Cardiac septum (tissue), 1 donor: ENCODE measurements at regions not wholly inside any gene's neighbourhood (a gene's known extent, or its start where the extent isn't known, plus 50 kb on each side); places are given as distances from the start of the nearest gene placed in this dataset.

Experiments
- DNase-seq: peaks from one replicate; pipeline ENCODE4 v3.0.0-alpha.2; 2020; ENCODE audit warnings: low spot score
- intact Hi-C: fragments of 100-400 bp; cut with DNase I; formaldehyde crosslinking; loops from one replicate; pipeline ENCODE4 v1.14.0; 2022
- donor health status: DM: no; HTN: no; CAD: no.

DNA sequence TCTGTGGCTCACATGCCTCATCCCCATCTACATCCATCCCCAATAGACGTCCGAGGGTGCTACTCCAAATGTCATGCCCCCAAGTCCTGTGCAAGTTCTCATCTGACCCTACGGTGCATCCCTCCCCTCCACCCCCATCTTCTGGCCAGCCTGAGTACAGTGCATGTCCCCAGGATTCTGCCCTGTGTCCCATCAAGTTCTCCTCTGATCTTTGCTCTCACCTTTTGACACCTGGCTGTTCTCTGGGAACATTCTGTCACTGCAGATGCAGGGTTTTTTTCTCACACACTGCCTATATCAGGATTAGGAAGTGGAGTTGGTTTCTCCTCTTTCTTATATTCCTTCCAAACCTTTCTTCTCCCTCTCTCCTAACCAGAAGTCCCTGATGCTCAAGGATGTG, 377.2 kb downstream of the GADD45G start:
- no peak for DNase-seq
- intact Hi-C loops: no loop called here

DNA sequence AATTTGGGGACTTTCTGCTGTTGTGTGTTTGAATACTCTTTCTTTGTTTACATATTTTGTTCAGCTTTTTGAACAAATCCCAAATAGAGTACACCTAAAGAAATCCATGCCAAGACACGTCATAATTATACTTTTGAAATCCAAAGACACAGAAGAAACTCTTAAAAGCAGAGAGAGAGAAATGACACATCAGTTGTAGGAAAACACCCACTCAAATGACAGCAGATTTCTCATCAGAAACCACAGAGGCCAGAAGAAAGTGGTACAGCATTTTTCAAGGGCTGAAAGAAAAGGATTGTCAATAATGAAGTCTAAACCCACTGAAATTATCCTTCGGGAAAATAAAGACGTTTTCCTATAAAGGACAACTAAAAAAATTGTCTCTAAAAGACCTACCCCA, 378.6 kb downstream of the GADD45G start:
- intact Hi-C loops: no loop called here
- DNase-seq: no peak

DNA sequence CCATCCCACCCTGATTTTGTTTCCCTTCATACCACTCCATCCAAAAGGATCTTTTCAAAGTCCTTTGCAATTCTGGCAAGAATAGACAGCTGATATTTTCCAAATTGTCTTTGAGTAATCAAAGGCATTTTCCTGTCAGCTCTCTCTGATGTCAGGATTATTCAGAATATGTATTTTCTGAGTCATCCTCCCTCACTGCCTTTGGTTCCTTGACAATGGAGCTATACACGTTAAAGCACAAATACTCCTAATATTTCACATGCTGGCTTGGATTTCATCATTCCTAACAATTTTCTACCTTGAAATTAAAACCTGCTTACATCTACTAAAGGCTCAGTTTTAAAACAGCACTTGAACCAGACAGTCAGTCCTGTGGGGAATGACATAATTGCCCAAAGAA, 379.4 kb downstream of the GADD45G start:
- DNase-seq: no peak
- intact Hi-C loops: no loop called here

DNA sequence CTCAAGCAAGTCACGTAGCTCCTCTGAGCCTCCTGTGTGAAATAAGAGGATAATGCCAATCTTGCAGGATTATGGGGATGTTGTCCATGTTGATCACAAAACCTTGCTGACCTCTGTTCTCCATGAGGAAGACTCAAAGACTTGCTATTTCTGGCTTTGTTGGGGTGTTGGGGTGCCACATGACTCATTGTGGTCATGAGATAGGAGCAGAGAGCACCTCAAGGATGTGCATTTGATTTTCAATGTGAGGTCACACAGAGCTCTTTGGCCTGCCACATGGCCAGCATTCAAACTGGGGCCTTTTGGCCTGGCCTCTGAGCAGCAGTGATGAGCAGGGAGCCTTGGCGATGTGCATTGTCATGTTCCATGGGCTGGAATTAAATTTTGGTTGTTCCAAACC, 380.3 kb downstream of the GADD45G start:
- intact Hi-C loops: no loop called here
- DNase-seq: no peak

DNA sequence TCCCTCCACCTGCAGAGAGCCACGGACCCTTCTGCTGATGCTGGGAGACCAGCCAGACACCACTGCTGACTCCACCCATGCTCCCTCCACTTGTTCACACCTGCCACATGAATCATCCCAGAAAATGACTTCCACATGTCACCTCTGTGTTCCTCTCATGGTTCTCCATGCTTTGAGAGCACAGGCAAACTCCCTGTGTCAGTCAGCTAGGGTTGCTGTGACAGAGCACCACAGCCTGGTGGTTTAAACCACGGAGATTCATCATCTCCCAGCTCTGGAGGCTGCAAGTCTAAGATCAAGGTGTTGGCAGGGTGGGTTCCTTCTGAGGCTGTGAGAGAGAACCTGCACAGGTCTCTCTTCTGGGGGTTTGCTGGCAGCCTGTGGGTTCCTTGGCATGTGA, 381.4 kb downstream of the GADD45G start:
- no peak for DNase-seq
- intact Hi-C loops: no loop called here

DNA sequence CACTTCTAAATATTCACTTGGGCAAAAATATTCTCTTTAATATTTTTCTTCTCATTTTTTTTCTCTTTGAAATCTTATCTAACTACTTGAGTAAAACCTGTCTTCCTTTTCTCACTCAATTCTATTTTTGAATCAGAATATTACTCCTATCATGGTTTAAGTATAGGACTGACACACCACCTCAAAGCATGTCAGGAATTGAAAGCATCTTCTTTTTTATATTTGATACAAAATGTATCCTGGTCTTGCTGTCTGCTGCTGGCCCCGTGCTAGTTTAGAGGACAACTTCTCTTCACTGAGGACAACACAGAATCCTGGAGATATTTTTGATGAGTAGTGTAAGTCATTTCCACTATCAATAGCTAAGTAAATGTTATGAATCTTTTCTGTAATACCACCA, 383.6 kb downstream of the GADD45G start:
- intact Hi-C loops: no loop called here
- DNase-seq: no peak

DNA sequence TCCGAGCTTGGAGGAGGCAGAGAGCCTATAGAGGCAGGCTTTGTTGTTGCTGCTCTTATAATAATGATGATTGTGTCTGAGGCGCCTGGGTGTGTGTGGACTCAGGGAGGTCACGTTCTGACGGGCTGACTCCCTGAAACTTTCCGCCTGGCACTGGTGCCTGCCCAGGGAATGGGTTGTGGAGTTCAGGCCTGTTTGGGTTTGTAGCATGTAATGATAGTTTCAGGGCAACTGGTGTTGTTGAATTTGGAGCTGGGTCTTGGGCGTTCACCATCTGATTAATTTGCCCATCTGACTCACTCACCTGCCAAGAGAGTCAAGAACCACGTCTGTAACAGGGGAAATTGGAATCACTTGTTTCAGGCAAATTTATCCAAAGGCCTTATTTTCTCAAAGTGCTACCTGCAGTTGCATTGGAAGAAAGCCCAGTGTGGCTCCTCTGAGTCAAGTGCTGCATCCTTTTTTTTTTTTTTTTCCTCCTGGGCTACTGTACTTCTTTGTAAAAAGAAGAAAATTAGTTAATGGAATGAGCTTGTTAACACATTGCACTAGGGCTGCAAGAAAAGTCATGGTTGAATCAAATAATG, 386.5 kb downstream of the GADD45G start:
- intact Hi-C loops: no loop called here
- DNase-seq: no peak

DNA sequence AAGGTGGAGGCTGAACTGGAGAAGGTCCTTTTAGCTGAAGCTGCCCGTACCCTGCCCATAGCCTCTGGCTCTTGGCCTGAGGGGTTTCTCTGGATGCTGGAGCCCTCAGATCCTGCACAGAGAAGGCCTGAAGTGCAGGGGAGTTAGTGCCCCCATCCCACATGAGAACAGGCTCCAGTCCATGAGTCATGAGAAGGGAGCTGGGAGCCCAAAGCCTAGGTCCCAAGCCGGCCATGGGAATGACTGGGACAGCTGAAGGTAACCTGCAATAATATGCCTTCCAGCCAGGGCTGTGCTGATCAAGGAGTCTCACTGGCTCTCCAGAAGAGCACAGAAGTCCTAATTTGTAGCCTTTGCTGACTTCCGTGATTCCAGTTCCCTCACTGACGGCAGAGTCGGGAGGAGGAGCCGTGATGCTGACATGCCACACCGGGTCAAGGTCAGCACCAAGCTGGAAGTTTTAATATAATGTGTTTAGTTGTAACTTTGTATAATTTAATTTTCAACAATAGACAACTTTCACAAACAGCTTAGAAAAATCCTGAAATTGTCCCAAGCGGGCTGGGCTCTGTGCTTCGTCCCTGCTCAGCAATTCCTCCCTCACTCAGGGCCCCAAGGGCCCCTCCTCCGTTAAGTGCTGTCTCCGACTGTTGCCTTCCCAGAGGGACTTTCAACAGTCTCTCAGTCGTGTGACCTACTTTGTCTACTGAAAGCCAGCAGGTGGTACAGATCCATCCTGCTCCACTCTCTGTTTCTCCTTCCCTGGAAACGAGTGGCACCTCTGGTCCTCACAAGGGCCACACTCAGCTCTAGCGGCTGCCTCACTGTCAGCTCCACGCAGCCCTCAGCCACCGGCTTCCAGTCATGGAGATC, 387.8 kb downstream of the GADD45G start:
- intact Hi-C loops: no loop called here
- no peak for DNase-seq

DNA sequence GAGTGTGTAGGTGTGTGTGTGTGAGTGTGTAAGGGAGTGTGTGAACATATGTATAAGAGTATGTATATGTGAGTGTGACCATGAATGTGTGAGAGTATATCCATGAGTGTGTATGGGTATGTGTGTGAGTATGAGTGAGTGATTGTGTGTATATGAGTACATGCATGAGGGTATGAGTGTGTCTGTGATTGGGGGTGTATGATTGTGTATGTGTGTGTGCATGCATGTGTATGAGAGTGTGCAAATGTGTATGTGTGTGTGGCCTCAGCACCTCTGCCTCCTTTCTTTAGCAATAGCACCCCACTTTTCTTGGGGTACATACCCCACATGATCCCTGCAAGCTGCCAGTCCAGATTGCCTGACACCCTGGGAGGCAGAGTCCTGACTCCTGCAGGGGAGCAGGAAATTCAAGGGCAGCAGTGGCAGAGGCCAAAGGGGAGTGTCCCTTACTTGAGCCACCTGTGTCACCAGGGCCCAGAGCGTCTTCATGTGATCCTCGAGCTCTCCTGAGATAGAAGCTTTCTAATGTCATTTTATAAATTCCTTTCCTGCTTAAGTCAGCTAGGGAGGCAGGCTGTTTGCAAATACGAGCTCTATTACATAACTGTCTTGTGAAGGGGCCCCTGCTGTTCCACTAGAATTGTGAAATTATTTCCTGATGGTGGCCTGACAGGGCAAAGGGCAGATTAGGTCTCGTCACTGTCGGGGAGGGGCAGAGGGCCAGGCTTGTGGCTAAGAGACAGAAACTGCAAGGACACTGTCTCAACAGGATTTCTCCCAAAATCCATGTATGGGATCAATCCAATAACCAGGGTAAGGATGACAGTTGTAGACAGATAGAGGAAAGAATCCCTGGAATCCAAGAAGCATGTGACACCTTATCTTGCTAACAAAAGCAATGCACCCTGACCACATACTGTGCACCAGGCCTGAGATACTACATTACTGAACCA, 389.1 kb downstream of the GADD45G start:
- intact Hi-C loops: no loop called here
- no peak for DNase-seq

DNA sequence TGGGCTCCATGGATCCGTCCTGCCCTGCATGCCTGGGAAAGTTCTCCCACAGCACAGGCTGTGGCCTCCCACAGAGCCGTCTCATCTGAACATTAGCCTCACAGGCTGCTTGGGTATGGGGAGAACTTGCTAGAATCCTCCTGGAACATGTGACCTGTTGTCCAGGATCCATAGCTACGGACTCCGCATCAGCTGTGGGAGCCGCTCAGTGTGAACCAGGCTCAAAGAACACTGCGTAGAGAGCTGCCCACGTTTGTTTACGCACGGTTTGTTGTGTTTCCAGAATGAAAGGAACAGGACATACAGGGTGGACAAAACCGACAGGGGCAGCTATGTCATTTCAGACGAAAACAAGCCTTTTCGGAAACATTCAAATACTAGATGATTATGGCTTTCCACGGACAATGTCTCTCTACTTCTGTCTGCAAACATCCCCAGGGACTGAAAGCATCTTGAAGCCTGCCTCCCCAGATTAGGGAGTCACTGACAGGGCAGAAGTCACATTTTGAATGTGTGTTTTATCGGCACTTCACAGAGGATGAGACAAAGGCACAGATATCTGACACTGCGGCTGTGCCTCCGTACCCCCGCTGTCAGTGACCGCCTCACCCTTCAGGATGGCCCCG, 390.3 kb downstream of the GADD45G start:
- intact Hi-C loops: loop anchor here (5.0 kb wide), 1 partner anchor 107 kb away; no protein-coding TSS in a partner anchor
- no peak for DNase-seq

DNA sequence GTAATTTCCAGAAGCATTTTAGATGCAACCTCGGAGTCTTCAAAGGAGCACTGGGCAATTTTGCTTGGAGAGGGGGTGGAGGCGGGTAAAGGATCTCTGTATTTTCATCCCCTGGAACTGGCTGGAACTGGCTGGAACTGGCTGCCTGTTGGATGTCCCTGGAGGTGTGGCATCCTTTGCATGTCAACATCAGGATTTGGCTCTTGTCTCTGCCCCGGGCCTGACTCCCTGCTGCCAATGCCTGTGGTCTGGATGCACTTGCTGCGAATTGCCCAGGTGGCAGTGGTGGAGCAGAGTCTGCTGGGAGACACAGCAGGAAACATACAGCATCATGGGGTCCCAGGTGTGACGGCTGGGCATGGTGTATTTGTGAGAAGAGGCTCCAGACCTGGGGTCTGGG, 391.3 kb downstream of the GADD45G start:
- intact Hi-C loops: loop anchor here (5.0 kb wide), 1 partner anchor 106 kb away; no protein-coding TSS in a partner anchor
- DNase-seq: no peak

DNA sequence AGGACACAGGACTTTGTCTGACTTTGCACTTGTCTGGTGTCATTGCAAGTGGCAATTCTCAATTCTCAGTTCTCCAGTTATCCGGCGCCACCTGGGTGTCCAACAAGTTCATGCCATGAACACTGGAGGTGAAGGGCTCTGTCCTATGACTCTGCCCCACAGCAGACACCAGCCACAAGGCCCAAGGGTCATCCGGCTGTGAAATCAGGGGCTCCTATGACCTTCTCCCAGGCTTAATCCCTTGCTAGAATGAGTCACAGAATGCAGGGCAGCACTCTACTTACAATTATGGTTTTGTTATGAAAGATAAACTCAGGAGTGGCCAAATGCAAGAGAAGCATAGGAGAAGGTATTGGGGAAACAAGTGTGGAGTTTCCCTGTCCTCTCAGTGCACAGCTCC, 392.0 kb downstream of the GADD45G start:
- DNase-seq: no peak
- intact Hi-C loops: loop anchor here (5.0 kb wide), 1 partner anchor 106 kb away; no protein-coding TSS in a partner anchor

DNA sequence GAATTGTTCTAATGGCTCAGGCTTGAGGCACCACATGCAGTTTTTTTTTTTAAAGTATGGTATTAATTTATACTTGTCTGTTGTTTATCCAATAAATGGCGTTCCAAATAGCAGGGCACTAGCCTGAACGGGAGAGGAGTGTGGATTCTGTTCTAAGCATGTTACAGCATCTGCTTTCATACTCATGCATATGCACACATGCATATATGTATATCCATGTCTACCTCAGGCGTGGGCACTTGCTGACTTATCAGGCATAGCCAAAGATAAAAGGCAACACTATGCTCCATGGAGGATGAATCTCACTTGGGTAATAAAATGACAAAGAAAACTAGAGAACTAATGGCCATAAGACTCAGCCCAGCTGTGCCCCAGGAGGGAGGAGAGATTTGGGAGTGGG, 393.8 kb downstream of the GADD45G start:
- intact Hi-C loops: loop anchor here (2.0 to 5.0 kb wide), 2 partner anchors 104 to 396 kb away; no protein-coding TSS in a partner anchor

DNA sequence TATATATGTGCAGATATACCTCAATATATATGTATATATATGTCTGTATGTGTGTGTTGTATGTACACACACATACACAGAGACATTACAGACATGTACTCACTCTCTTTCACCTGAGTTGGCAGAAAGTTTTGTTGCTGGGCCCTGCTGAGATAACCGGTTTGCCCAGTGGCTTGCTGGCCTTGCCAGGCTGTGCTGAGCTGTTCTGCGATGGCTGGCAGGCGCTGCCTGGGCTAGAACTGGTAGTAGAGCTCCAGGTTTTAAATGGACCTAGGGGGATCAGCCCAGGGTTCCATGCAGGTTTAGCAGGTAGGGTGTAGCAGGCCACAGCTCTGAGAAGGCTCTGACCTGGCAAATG, 394.3 kb downstream of the GADD45G start:
- intact Hi-C loops: loop anchor here (2.0 to 5.0 kb wide), 2 partner anchors 103 to 396 kb away; no protein-coding TSS in a partner anchor
- no peak for DNase-seq

More for the DNA sequence above, 393.8 kb downstream of the GADD45G start:
- DNase-seq: no peak

DNA sequence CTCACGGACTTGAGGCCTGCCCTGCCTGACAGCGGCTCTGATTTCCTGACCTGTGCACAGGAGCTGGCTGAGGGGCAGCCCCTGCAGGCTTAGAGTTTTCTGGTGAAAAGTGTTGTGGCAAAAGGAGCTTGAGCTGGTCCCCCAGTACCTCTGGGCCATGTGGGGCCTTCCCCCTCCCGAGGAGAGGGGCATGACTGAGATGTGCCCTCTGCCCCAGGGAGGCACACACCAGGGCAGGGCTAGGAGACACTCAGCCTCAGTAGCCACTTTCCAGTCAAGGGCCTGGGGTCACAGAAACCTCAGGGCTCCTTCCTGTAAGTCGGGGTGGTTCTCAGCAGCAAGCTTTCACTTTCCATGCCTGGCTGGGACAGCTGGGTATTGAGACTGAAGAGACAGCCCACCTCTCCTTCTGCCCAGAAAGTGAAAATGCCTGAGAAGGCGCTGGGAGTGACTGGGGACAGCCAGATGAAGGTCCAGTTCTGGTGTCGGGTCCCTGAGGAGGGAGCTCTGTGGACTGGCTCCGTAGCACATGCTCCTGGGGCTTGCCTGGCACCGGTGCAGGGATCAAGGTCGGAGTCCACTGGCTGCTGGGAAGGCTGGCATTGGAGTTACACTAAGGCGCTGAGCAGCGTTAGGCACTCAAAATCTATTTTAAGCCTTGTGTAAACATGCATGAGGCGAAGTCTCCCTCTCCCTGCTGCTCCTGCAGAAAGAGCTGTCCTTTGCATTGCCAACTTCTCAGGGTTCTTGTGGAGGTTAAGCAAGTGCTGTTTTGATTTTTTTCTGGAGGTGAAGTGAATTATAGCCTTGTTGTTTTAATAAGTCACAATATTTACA, 394.9 kb downstream of the GADD45G start:
- intact Hi-C loops: loop anchor here (2.0 to 5.0 kb wide), 3 partner anchors 103 to 397 kb away; no protein-coding TSS in a partner anchor
- DNase-seq: peak; percentile 89

DNA sequence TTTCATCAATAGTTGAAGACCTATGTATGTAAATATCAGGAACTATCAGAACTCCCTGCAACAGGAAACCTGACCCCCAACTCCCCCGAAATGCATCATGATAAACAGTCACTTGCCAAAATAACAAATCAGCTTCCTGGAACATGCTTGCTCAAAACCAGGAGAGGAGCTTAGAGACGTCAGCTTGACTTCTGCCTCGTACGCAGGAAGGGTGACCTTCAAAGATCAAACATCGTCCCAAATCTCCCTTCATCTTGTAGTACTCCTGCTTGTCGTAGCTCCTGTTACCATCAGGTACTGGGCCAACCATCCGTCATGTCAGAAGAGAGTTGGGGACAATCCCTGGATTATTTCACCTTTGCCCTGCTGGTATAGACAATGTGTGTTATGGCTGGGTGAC, 396.1 kb downstream of the GADD45G start:
- intact Hi-C loops: loop anchor here (5.0 kb wide), 1 partner anchor 129 kb away; no protein-coding TSS in a partner anchor

DNA sequence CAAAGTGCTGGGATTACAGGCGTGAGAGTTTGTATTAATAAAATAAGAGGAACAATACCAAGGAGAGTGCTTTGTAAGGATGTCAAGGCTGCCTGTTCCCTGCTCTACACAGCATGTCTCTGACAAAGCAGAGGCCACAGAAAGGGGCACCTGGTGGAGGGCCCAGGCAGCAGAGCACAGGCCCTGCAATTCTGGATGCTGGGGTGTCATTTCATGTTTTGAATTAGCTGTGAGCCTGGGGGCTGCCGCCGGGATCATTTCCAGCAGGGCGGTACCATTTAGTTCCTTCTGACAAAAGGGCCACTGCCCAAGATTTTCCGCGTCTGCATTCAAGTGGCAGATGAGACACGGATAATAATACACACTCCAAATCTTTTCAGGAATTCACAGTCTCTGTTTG, 396.9 kb downstream of the GADD45G start:
- intact Hi-C loops: loop anchor here (5.0 kb wide), 1 partner anchor 129 kb away; no protein-coding TSS in a partner anchor
- DNase-seq: no peak

More for the DNA sequence above, 396.1 kb downstream of the GADD45G start:
- no peak for DNase-seq
